Esophagus (tissue), 2 donors: ENCODE measurements at regions not wholly inside any gene's neighbourhood (a gene's known extent, or its start where the extent isn't known, plus 50 kb on each side); places are given as distances from the start of the nearest gene placed in this dataset.

Experiments
- H3K27ac ChIP-seq, 2 donors: one replicate each; pipeline ENCODE4 v1.5.1; 2013; ENCODE audit warnings: low read depth in 2 of 2, mild to moderate bottlenecking in 2 of 2, inconsistent platforms in 1 of 2, low read length in 1 of 2, moderate library complexity in 1 of 2
- H3K27me3 ChIP-seq, 2 donors: one replicate each; pipeline ENCODE4 v1.6.1; 2013; ENCODE audit warnings: low read length in 2 of 2, control low read depth in 1 of 2, mild to moderate bottlenecking in 1 of 2; ENCODE audit not compliant: insufficient read depth in 2 of 2, control insufficient read depth in 1 of 2
- H3K36me3 ChIP-seq, 2 donors: one replicate each; pipeline ENCODE4 v1.6.1; 2013; ENCODE audit warnings: low read length in 1 of 2; ENCODE audit not compliant: control insufficient read depth in 2 of 2, insufficient read depth in 2 of 2
- H3K4me1 ChIP-seq, 2 donors: one replicate each; pipeline ENCODE4 v1.6.1; 2013; ENCODE audit warnings: low read length in 1 of 2; ENCODE audit not compliant: control insufficient read depth in 2 of 2, insufficient read depth in 2 of 2
- H3K4me3 ChIP-seq, 2 donors: one replicate each; pipeline ENCODE4 v1.5.1; 2013; ENCODE audit warnings: low read length in 2 of 2, mild to moderate bottlenecking in 2 of 2, low read depth in 1 of 2, moderate library complexity in 1 of 2
- H3K9me3 ChIP-seq, 2 donors: one replicate each; pipeline ENCODE4 v1.6.1; 2013; ENCODE audit warnings: mild to moderate bottlenecking in 2 of 2, low read depth in 1 of 2, low read length in 1 of 2, moderate library complexity in 1 of 2; ENCODE audit not compliant: control insufficient read depth in 2 of 2, insufficient read depth in 1 of 2
- WGBS, 2 donors: extraction: QIAGEN DNeasy Blood & Tissue Kit; methylation state at CpG; one replicate each; pipeline ENCODE4 v1.1.7; 2013; 5-methylcytosine and 5-hydroxymethylcytosine counted together
- donor health status: healthy with polysubstance abuse.
- donor health status: Bipolar disorder and iron deficiency.

DNA sequence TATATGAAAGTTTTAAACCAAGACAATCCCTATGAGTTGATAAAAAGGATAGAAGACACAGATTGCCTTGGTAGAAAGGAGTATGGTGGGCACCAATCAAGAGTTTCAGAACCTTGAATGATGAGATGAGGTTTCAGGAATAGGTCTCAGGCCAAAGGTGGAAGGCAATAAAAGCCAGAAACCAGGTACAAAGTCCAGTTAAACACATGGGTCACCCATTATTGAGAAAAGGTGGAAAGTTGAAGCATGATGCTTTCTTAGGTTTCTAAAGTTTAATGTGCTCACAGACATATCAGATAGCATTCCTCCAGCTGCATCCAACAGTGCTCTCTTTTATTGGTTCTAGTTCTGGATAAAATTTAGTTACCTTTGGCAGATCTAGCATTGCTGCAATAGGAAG lies 950.8 kb upstream of the SOX9 start:
- Histone ChIP-seq H3K36me3 (no peaks in the 10 kb centered on the region), H3K27me3 (no peaks in the 10 kb centered on the region), H3K4me1 (no peaks in the 10 kb centered on the region), H3K9me3 (no peaks in the 10 kb centered on the region), H3K27ac (no peak overlapping the region), H3K4me3 (no peak overlapping the region)

DNA sequence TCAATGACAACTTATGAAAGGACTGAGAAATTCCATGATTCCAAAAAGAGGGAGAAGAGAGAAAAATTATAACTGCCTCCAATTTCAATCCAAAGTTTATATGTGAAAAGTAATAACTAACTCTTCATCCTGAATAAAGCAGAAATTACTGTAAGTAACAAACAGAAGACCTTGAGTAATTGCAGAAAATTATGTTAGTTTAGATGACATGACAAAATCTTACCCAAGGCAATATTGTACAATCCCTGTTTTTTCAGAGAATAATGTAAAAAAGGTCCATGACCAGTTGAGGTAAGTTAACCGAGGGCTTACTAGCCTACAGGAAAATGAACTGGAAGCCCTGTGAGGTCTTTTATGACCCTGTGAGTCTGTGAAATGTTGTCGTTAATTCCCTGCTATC lies 949.5 kb upstream of the SOX9 start:
- Histone ChIP-seq H3K9me3 (no peaks in the 10 kb centered on the region), H3K27ac (no peak overlapping the region), H3K27me3 (no peaks in the 10 kb centered on the region), H3K4me3 (no peak overlapping the region), H3K36me3 (no peaks in the 10 kb centered on the region), H3K4me1 (no peaks in the 10 kb centered on the region)
- 74 to 81% methylated on average over 2 of the region's 2 CpGs for WGBS, 2 donors

DNA sequence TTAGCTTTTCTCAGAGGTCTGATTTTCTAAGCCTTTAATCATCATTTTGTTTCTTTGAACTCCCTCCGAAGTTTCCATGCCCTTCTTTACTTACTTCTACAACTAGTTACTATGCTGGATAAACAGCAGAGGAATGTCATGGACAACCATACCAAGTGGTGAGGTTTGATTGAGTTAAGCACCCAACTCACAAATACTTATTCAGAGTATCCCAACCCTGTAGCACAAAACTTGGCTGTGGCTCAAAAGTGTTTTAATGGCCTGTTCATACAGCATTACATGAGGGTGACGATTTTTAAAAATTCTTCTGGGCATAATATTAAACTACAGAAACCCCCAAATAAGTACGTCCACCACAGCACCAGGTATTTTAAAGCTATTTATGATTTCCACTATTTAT lies 946.8 kb upstream of the SOX9 start:
- no peak overlapping the region for H3K4me3 ChIP-seq
- H3K4me1 ChIP-seq = no peaks in the 10 kb centered on the region
- no peaks in the 10 kb centered on the region for H3K36me3 ChIP-seq
- no peaks in the 10 kb centered on the region for H3K9me3 ChIP-seq
- H3K27ac ChIP-seq = no peak overlapping the region
- WGBS, 2 donors = 71 to 79% methylated on average over 3 of the region's 3 CpGs
- H3K27me3 ChIP-seq = no peaks in the 10 kb centered on the region

DNA sequence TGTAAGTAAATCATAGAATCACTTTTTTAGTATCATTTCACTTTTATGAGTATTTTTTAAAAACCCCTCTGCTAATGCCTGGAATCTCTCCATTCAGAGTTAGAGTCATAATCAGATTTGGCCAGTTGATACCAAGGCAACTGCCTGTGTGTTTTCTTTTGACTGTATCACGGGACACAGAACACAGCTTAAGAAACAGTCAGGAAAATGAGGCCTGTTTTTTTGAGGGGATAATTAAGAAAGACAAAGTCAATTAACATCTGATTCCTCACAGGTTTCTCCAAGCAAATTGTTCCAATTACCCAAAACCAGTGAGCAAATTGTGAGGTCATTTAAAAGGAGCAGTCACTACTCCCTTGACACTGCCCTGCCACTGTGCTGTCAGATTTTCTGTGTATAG lies 944.5 kb upstream of the SOX9 start:
- Histone ChIP-seq H3K36me3 (no peaks in the 10 kb centered on the region), H3K27ac (no peak overlapping the region), H3K9me3 (no peaks in the 10 kb centered on the region), H3K4me3 (no peak overlapping the region), H3K4me1 (no peaks in the 10 kb centered on the region), H3K27me3 (no peaks in the 10 kb centered on the region)
- WGBS, 2 donors = 66 to 69% methylated on average over 1 of the region's 1 CpG

DNA sequence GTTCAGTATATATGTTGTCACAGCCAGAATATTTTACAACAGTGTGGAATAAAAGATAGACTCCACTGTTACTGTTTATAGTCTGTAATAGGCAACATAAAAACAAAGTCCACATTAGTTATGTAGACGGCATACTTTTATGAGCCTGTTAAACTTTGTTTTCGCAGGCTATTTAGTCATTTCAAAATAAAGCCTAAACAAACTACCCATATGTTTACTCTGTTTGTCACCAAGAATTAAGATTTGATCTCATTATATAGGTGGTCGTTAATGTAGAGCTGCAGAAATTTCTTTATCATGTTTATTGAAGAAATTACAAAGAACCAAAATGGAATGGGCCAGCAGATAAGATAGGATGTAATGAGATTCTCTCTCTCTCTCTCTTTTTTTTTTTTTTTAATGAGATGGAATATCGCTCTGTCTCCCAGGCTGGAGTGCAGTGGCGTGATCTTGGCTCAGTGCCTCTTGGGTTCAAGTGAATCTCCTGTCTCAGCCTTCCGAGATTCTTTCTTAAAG lies 943.8 kb upstream of the SOX9 start:
- H3K9me3 ChIP-seq = no peaks in the 10 kb centered on the region
- no peaks in the 10 kb centered on the region for H3K27me3 ChIP-seq
- no peaks in the 10 kb centered on the region for H3K36me3 ChIP-seq
- no peak overlapping the region for H3K4me3 ChIP-seq
- no peaks in the 10 kb centered on the region for H3K4me1 ChIP-seq
- H3K27ac ChIP-seq = no peak overlapping the region
- 75 to 79% methylated on average over 6 of the region's 6 CpGs for WGBS, 2 donors

DNA sequence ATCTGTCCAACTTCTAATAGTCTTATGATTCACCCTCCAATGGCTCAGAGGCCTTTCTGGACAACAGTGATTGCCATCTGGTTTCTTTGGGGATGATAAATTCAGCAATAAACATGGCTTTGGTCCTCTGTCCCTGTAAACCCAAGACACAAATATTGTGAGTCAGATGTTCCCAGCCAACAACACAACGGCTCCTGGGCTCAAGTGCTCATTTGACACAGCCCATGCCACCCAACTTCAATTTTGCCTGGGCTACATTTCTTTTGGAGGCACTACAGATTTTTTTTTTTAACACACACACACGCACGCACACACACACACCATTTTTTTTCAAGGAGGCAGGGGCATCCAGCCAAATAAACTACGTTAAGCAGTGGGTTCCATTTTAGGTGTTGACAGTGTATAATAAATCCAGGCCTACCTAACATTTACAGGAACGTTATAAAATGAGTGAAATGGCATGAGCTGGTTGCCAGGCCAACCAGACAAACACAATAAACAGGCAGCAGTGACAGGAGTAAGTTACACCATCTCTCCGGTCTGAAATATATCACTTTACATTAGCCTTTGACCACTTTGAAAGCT lies 939.9 kb upstream of the SOX9 start:
- Histone ChIP-seq H3K4me3 (no peak overlapping the region), H3K9me3 (peaks cover 0 to 3% of the 10 kb centered on the region in 2 donors), H3K27me3 (no peaks in the 10 kb centered on the region), H3K36me3 (no peaks in the 10 kb centered on the region), H3K4me1 (no peaks in the 10 kb centered on the region), H3K27ac (no peak overlapping the region)
- WGBS, 2 donors = 33 to 34% methylated on average over 6 of the region's 6 CpGs

DNA sequence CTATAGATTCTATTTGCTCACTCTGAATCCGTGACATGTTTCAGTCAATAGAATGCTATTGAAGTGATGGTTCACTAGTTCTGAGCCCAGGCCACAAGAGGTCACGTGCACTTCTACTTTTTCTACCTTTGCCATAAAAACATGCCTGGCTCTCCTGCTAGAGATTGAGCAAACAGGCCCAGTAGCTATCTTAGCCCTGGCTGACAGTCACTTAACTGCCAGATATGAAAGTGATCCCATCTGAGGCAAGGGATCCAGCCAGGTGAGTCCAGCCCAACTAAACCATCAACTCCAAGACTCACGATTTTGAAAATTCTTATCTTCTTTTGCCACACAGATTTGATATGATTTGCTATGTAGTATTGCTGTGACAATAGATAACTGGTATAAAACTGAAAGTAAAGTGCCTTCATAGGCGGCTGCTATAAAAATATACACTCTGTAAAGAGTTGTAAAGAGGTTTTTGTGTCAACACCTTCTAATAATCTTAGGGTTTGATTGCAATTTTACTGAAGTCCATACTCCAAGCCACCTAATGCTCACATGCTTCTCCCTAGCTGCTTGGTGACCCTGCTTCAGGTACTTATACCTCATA lies 937.7 kb upstream of the SOX9 start:
- Histone ChIP-seq H3K27me3 (no peaks in the 10 kb centered on the region), H3K36me3 (no peaks in the 10 kb centered on the region), H3K9me3 (peaks cover 0 to 3% of the 10 kb centered on the region in 2 donors), H3K27ac (no peak overlapping the region), H3K4me3 (no peak overlapping the region), H3K4me1 (no peaks in the 10 kb centered on the region)
- WGBS, 2 donors = 76 to 87% methylated on average over 4 of the region's 4 CpGs

DNA sequence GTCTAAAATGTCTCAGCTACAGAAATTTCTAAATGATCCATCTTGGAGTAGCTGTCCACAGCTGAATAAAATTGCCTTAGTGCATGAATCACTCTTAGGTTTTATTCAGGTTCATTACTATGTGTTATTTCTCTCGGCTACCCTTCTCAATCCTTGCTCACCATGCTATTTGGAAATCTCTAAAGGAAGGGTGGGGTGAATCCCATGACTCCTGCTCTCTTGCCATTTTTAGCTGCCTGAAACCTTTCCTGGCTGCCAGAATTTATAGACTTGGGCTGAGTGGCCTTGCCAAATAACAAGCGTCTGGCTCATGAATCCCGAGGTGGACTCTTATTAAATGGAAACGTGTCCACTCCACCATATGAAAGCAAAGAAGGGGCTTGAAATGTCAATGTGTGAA lies 936.1 kb upstream of the SOX9 start:
- peaks cover 0 to 3% of the 10 kb centered on the region in 2 donors for H3K9me3 ChIP-seq
- 81 to 83% methylated on average over 4 of the region's 4 CpGs for WGBS, 2 donors
- H3K27me3 ChIP-seq = no peaks in the 10 kb centered on the region
- H3K4me3 ChIP-seq = no peak overlapping the region
- H3K27ac ChIP-seq = no peak overlapping the region
- H3K4me1 ChIP-seq = no peaks in the 10 kb centered on the region
- no peaks in the 10 kb centered on the region for H3K36me3 ChIP-seq

DNA sequence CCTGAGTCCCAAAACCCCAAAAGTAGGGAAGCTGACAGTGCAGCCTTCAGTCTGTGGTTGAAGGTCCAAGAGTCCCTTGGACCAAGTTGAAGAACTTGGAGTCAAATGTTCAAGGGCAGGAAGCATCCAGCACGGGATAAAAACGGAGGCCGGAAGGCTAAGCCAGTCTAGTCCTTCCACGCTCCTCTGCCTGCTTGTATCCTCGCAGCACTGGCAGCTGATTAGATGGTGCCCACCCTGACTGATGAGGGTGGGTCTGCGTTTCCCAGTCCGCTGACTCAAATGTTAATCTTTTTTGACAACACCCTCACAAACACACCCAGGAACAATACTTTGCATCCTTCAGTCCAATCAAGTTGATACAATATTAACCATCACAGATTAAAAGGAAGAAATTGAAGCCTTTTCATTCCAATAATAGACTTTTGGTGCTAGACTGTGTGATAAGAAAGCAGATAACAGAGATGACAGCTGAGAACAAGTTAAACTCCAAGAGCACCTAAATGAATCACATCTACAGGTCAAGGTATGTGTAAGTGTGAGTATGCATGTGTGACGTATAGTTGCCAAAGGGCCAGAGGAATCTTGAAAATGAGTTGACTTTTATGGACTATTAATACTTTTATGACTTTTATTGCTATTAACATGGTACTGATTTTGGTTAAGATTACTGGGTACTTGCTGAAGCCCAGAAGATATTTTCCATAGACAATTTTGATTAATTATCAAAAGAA lies 933.5 kb upstream of the SOX9 start:
- no peak overlapping the region for H3K4me3 ChIP-seq
- H3K36me3 ChIP-seq = no peaks in the 10 kb centered on the region
- H3K27me3 ChIP-seq = no peaks in the 10 kb centered on the region
- peaks cover 0 to 3% of the 10 kb centered on the region in 2 donors for H3K9me3 ChIP-seq
- H3K27ac ChIP-seq = no peak overlapping the region
- WGBS, 2 donors = 89 to 92% methylated on average over 8 of the region's 8 CpGs
- H3K4me1 ChIP-seq = no peaks in the 10 kb centered on the region
